Upper lobe of left lung (tissue), 6 donors: ENCODE measurements at regions not wholly inside any gene's neighbourhood (a gene's known extent, or its start where the extent isn't known, plus 50 kb on each side); places are given as distances from the start of the nearest gene placed in this dataset.

ENCODE experiments used
- ATAC-seq, 2 donors: fragments of 200-7000 bp; cut with Tn5 transposase; one replicate each; pipeline ENCODE4 v1.9.1; 2022; ENCODE audit warnings: mild to moderate bottlenecking in 2 of 2, moderate library complexity in 2 of 2; ENCODE audit not compliant: low FRiP score in 2 of 2
- DNase-seq, 2 donors: peaks; one replicate each; pipeline ENCODE4 v3.0.0-alpha.2; 2019 to 2020
- H3K27ac ChIP-seq, 4 donors: fragments of 200-600 bp; sonication (generic); one replicate each; pipeline ENCODE4 v1.5.1; 2016 to 2019
- H3K27me3 ChIP-seq, 4 donors: fragments of 200-600 bp; sonication (generic); one replicate each; pipeline ENCODE4 v1.5.1; 2017 to 2019
- H3K36me3 ChIP-seq, 4 donors: fragments of 200-600 bp; sonication (generic); one replicate each; pipeline ENCODE4 v1.5.1; 2016 to 2019
- H3K4me1 ChIP-seq, 4 donors: fragments of 200-600 bp; sonication (generic); one replicate each; pipeline ENCODE4 v1.5.1; 2018 to 2019
- H3K4me3 ChIP-seq, 4 donors: fragments of 200-600 bp; sonication (generic); one replicate each; pipeline ENCODE4 v1.5.1; 2017 to 2019; ENCODE audit warnings: mild to moderate bottlenecking in 2 of 4, moderate library complexity in 1 of 4
- H3K9me3 ChIP-seq, 4 donors: fragments of 200-600 bp; sonication (generic); one replicate each; pipeline ENCODE4 v1.5.1; 2018 to 2019
- CTCF ChIP-seq, 6 experiments: fragments of 450-650 bp in 4 of 6; fragments of 200-600 bp in 2 of 6; sonication (generic) in 2 of 6; IDR thresholded peaks; one replicate each; pipeline ENCODE4 v1.5.1; 2016 to 2019; ENCODE audit warnings: antibody characterized with exemption in 6 of 6
- EP300 ChIP-seq, 4 donors: sonication (generic); formaldehyde crosslinking; IDR thresholded peaks; one replicate each; pipeline ENCODE4 v1.5.1; 2017; ENCODE audit warnings: antibody characterized with exemption in 4 of 4, control low read depth in 2 of 4
- POLR2A ChIP-seq, 4 donors: fragments of 450-650 bp; IDR thresholded peaks; one replicate each; pipeline ENCODE4 v1.5.1; 2016 to 2017; ENCODE audit warnings: antibody characterized with exemption in 4 of 4, mild to moderate bottlenecking in 2 of 4
- POLR2AphosphoS5 ChIP-seq, 2 donors: sonication (generic); formaldehyde crosslinking; IDR thresholded peaks; one replicate each; pipeline ENCODE4 v1.5.1; 2017; ENCODE audit warnings: antibody characterized with exemption in 2 of 2
- WGBS, 2 donors: methylation state at CpG; one replicate each; pipeline ENCODE4 v1.1.5; 2017 to 2018; 5-methylcytosine and 5-hydroxymethylcytosine counted together
- donor health status: DM: no; HTN: no; CAD: no; lungs with moderate emphysema.
- donor health status: DM: no; HTN: yes; CAD: no; lungs with severe emphysema.

GRCh38 chr5:164439799-164440198 lies 934.4 kb downstream of the MAT2B start:
- ATAC-seq (no peak), DNase-seq (no peak)
- H3K9me3 ChIP-seq, result no peaks in the 10 kb centered on the region
- H3K36me3 ChIP-seq, result no peaks in the 10 kb centered on the region
- no peak for TF ChIP-seq EP300 (IDR thresholded peaks at IDR 0.05)
- TF ChIP-seq POLR2AphosphoS5 (IDR thresholded peaks at IDR 0.05), result no peak
- no peak for TF ChIP-seq POLR2A (IDR thresholded peaks at IDR 0.05)
- no peak for TF ChIP-seq CTCF (IDR thresholded peaks at IDR 0.05)
- WGBS, 2 donors, result 52 to 63% methylated on average over 1 of the region's 1 CpG
- H3K4me1 ChIP-seq, result no peaks in the 10 kb centered on the region
- H3K4me3 ChIP-seq, result no peak overlapping the region
- no peak overlapping the region for H3K27ac ChIP-seq
- H3K27me3 ChIP-seq, result no peaks in the 10 kb centered on the region

- ATAC-seq, result no peak
- 76 to 82% methylated on average over 1 of the region's 1 CpG for WGBS, 2 donors
- Histone ChIP-seq H3K4me3 (no peak overlapping the region), H3K27ac (no peak overlapping the region), H3K4me1 (no peaks in the 10 kb centered on the region), H3K9me3 (no peaks in the 10 kb centered on the region), H3K27me3 (no peaks in the 10 kb centered on the region), H3K36me3 (no peaks in the 10 kb centered on the region)
- TF ChIP-seq POLR2AphosphoS5 (IDR thresholded peaks at IDR 0.05) (no peak), CTCF (IDR thresholded peaks at IDR 0.05) (no peak), EP300 (IDR thresholded peaks at IDR 0.05) (no peak), POLR2A (IDR thresholded peaks at IDR 0.05) (no peak)
- DNase-seq, result no peak
These were observed 944.0 kb downstream of the MAT2B start for GRCh38 chr5:164449460-164449859.

GRCh38 chr5:164466033-164466432 lies 960.6 kb downstream of the MAT2B start:
- H3K9me3 ChIP-seq, result no peaks in the 10 kb centered on the region
- H3K4me3 ChIP-seq, result no peak overlapping the region
- TF ChIP-seq CTCF (IDR thresholded peaks at IDR 0.05) (no peak), POLR2A (IDR thresholded peaks at IDR 0.05) (no peak), EP300 (IDR thresholded peaks at IDR 0.05) (no peak), POLR2AphosphoS5 (IDR thresholded peaks at IDR 0.05) (no peak)
- ATAC-seq (no peak), DNase-seq (no peak)
- no peaks in the 10 kb centered on the region for H3K36me3 ChIP-seq
- H3K27ac ChIP-seq, result no peak overlapping the region
- H3K4me1 ChIP-seq, result no peaks in the 10 kb centered on the region
- H3K27me3 ChIP-seq, result no peaks in the 10 kb centered on the region

- peaks cover 0 to 6% (median 0%) of the 10 kb centered on the region in 4 donors for H3K4me1 ChIP-seq
- ATAC-seq (no peak), DNase-seq (no peak)
- no peak overlapping the region for H3K4me3 ChIP-seq
- H3K27me3 ChIP-seq, result no peaks in the 10 kb centered on the region
- no peaks in the 10 kb centered on the region for H3K9me3 ChIP-seq
- H3K36me3 ChIP-seq, result no peaks in the 10 kb centered on the region
- TF ChIP-seq EP300 (IDR thresholded peaks at IDR 0.05) (no peak), POLR2AphosphoS5 (IDR thresholded peaks at IDR 0.05) (no peak), POLR2A (IDR thresholded peaks at IDR 0.05) (no peak), CTCF (IDR thresholded peaks at IDR 0.05) (no peak)
- 55 to 60% methylated on average over 1 of the region's 1 CpG for WGBS, 2 donors
- H3K27ac ChIP-seq, result no peak overlapping the region
These were observed 964.9 kb downstream of the MAT2B start for GRCh38 chr5:164470312-164470711.

GRCh38 chr5:164472165-164472564 lies 966.7 kb downstream of the MAT2B start:
- H3K4me1 ChIP-seq, result peaks cover 0 to 6% (median 0%) of the 10 kb centered on the region in 4 donors
- DNase-seq, result peak in 1 of 2 donors; percentile 29
- TF ChIP-seq CTCF (IDR thresholded peaks at IDR 0.05), result no peak
- no peak for TF ChIP-seq POLR2A (IDR thresholded peaks at IDR 0.05)
- no peak for TF ChIP-seq EP300 (IDR thresholded peaks at IDR 0.05)
- TF ChIP-seq POLR2AphosphoS5 (IDR thresholded peaks at IDR 0.05), result no peak

More at GRCh38 chr5:164472165-164472564, 966.7 kb downstream of the MAT2B start:
- no peaks in the 10 kb centered on the region for H3K27me3 ChIP-seq
- no peaks in the 10 kb centered on the region for H3K9me3 ChIP-seq
- 26 to 33% methylated on average over 1 of the region's 1 CpG for WGBS, 2 donors
- ATAC-seq, result no peak
- no peaks in the 10 kb centered on the region for H3K36me3 ChIP-seq
- H3K27ac ChIP-seq, result no peak overlapping the region
- H3K4me3 ChIP-seq, result no peak overlapping the region
